ENCODE measurements at regions not wholly inside any gene's neighbourhood (a gene's known extent, or its start where the extent isn't known, plus 50 kb on each side); places are given as distances from the start of the nearest gene placed in this dataset.

GRCh38 chr11:32015427-32015826 is 75.4 kb upstream of the RCN1 start:
- TF ChIP-seq CTCF (IDR thresholded peaks at IDR 0.05), result no peak
- TF ChIP-seq POLR2A (IDR thresholded peaks at IDR 0.05), result no peak
